ENCODE measurements at regions not wholly inside any gene's neighbourhood (a gene's known extent, or its start where the extent isn't known, plus 50 kb on each side); places are given as distances from the start of the nearest gene placed in this dataset.
A peak's percentile ranks its signal among the peaks of the same experiment; 100 is the strongest.
"Not testable (repeated sequence)": the region's sequence is repeated elsewhere in the genome, so short reads cannot be mapped to it uniquely, and the experiment has no call there.

GRCh38 chr21:33994373-33994772 is 78.8 kb upstream of the ATP5PO start:
- no peak for DNase-seq (ENCODE audit: low read depth in 2 of 2)

GRCh38 chr21:33993286-33994231 is 78.0 kb upstream of the ATP5PO start:
- no peak for DNase-seq (ENCODE audit: low read depth in 2 of 2)

- not testable (repeated sequence) for DNase-seq (ENCODE audit: low read depth in 2 of 2)
Observed at GRCh38 chr21:33992412-33992811, 76.8 kb upstream of the ATP5PO start.

GRCh38 chr21:33991133-33991532 is 75.5 kb upstream of the ATP5PO start:
- no peak for DNase-seq (ENCODE audit: low read depth in 2 of 2)

- no peak for DNase-seq (ENCODE audit: low read depth in 2 of 2)
Observed at GRCh38 chr21:33989440-33989839, 73.8 kb upstream of the ATP5PO start.

- DNase-seq (ENCODE audit: low read depth in 2 of 2) = no peak
Observed at GRCh38 chr21:33988237-33989017, 72.8 kb upstream of the ATP5PO start.

GRCh38 chr21:33987461-33987860 is 71.9 kb upstream of the ATP5PO start:
- DNase-seq (ENCODE audit: low read depth in 2 of 2) = no peak

- no peak for DNase-seq (ENCODE audit: low read depth in 2 of 2)
Observed at GRCh38 chr21:33985117-33986050, 69.8 kb upstream of the ATP5PO start.

GRCh38 chr21:33984021-33984481 is 68.4 kb upstream of the ATP5PO start:
- DNase-seq (ENCODE audit: low read depth in 2 of 2) = no peak

GRCh38 chr21:33981391-33982101 is 65.9 kb upstream of the ATP5PO start:
- DNase-seq (ENCODE audit: low read depth in 2 of 2) = no peak

- no peak for DNase-seq (ENCODE audit: low read depth in 2 of 2)
Observed at GRCh38 chr21:33980276-33980916, 64.8 kb upstream of the ATP5PO start.

GRCh38 chr21:33978585-33978984 is 63.0 kb upstream of the ATP5PO start:
- no peak for DNase-seq (ENCODE audit: low read depth in 2 of 2)

- DNase-seq (ENCODE audit: low read depth in 2 of 2) = no peak
Observed at GRCh38 chr21:33977721-33978369, 62.2 kb upstream of the ATP5PO start.

- no peak for DNase-seq (ENCODE audit: low read depth in 2 of 2)
Observed at GRCh38 chr21:33977017-33977720, 61.6 kb upstream of the ATP5PO start.

- peak in 1 of 2 donors; percentile 25 for DNase-seq (ENCODE audit: low read depth in 2 of 2)
Observed at GRCh38 chr21:33976082-33977016, 60.7 kb upstream of the ATP5PO start.

GRCh38 chr21:33975548-33976081 is 60.0 kb upstream of the ATP5PO start:
- peak; percentile 57 to 61 for DNase-seq (ENCODE audit: low read depth in 2 of 2)

GRCh38 chr21:33974513-33975468 is 59.2 kb upstream of the ATP5PO start:
- DNase-seq (ENCODE audit: low read depth in 2 of 2) = no peak

Measured in stimulated activated CD8-positive, alpha-beta memory T cell treated with anti-CD3 and anti-CD28 coated beads, Interleukin-2, amount 100 ng/mL, for 48 hours (primary cell).